ENCODE measurements at regions not wholly inside any gene's neighbourhood (a gene's known extent, or its start where the extent isn't known, plus 50 kb on each side); places are given as distances from the start of the nearest gene placed in this dataset.
A peak's percentile ranks its signal among the peaks of the same experiment; 100 is the strongest.

DNA sequence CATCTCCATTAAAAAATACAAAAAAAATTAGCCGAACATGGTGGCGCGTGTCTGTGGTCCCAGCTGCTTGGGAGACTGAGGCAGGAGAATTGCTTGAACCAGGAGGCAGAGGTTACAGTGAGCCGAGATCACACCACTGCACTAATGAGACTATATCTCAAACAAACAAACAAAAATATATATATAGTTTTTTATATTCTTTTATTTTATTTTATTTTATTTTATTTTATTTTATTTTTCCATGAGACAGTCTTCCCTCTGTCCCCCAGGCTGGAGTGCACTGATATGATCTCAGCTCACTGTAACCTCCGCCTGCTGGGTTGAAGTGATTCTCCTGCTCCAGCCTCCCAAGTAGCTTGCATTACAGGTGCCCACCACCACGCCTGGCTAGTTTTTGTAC, 79.5 kb downstream of the IRF2BPL start:
- DNase-seq (ENCODE audit: low spot score): no peak

DNA sequence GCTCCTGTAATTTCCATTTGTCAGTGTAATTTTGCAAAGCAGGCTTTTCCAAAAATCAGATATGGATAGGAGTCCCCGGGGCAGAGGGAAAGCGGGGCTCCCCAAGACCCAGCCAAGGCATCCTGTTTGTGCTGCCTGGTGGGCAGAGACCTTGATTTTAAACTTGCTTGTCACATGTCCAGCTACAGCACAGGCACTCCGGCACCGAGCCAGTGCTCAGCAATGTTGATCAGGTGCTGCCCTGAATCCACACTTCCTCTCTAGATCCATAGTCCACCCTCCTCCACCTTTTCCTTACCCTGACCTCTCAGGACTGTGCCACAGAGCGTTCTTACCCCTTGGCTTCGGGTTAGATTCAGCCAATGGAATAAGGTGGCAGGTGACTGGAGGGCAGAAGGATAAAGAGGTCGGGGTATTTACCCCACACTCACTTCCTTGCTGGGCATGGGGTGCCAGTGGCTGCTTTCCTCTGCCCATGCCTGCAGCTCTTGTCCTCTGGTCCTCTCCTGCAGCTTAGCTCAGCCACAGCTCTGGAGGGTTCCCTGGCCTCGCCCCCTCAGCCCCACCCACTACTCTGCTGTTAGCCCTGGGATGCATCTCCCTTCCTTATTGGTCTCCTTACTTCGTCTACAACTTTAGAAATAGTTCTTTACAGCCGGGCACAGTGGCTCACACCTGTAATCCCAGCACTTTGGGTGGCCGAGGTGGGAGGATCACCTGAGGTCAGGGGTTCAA, 80.1 kb downstream of the IRF2BPL start:
- DNase-seq (ENCODE audit: low spot score): no peak

DNA sequence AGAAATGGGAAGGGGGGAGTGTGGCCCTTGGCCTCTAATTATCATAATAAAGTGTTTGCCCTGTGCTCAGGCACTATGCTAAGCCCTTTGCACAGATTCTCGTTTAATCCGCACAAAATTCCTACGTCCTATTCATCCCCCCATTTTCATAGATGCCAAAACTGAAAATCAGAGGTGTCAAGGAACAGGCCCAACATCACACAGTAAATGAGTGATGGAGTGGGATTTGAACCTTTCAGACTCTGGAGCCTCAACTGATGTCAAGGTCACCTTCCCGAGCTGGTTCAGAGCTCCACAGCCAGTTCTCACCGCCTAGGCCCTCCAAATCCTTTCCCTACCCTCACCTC, 80.7 kb downstream of the IRF2BPL start:
- DNase-seq (ENCODE audit: low spot score): no peak

DNA sequence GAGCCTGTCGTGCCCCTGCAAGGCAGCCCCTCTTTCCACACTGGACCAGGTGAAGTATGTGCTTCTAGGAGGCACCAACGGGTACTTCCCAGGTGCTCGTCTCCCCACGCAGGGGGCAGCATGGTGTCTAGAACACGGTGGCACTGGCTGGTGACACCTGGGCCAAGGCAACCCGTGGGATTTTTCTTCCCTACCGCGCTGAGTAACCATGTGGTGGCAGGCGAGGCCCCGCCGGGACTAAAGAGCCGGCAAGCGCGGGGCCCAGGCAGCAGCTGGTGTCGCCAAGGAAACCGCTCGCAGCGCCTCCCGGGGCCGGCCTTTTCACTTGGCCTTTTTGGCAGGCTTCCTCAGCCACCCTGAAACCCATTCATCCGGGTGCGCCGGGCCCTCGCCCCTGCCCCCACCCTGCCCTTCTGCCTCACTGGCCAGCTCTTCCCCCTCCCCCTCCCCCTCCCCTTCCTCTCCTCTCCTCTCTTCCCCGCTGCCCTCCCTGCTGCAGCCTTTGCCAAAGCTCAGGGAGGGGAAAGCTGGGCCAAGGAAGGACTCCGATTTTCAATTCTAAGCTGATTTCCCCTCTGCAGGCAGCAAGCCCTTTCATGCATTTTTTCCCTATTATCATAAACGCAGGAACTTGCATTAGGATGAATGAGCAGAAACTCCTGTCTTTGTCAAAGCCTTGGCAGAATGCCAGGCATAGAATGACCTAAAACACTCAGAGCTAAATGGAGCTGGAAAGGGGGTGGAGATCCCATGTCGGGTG, 81.2 kb downstream of the IRF2BPL start:
- peak; percentile 82 for DNase-seq (ENCODE audit: low spot score)

DNA sequence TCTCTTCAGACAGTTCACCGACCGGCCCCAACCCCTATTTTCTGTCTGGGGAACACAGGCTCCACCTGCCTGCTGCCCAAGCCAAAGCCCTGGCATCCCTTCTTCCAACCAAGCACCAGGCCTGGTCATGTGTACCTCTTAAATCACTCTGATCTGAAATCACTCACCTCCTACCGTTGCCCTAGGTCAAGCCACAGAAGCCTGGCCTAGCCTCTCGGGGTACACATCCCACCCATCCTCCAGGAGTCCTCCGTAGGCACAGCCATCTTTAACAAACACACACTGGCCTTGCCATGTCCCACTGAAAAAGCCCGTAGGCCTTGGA, 81.8 kb downstream of the IRF2BPL start:
- DNase-seq (ENCODE audit: low spot score): no peak

DNA sequence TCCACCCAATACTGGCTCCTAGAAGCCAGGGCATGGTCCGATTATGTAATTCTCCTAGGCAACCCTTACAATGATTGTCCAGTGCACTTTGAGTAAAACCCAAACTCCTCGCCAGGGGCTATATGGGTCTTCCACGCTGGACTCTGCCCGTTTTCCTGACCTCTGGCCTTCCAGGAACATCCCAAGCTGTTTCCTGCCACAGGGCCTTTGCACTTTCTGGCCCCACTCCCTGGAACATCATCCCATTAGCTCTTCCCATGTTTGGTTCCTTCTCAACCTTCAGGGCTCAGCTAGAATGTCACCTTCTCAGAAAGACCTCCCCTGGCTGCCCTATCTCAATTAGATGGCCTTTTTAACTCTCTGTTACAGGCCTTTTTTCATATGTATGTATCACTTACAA, 85.4 kb downstream of the IRF2BPL start:
- DNase-seq (ENCODE audit: low spot score): no peak

DNA sequence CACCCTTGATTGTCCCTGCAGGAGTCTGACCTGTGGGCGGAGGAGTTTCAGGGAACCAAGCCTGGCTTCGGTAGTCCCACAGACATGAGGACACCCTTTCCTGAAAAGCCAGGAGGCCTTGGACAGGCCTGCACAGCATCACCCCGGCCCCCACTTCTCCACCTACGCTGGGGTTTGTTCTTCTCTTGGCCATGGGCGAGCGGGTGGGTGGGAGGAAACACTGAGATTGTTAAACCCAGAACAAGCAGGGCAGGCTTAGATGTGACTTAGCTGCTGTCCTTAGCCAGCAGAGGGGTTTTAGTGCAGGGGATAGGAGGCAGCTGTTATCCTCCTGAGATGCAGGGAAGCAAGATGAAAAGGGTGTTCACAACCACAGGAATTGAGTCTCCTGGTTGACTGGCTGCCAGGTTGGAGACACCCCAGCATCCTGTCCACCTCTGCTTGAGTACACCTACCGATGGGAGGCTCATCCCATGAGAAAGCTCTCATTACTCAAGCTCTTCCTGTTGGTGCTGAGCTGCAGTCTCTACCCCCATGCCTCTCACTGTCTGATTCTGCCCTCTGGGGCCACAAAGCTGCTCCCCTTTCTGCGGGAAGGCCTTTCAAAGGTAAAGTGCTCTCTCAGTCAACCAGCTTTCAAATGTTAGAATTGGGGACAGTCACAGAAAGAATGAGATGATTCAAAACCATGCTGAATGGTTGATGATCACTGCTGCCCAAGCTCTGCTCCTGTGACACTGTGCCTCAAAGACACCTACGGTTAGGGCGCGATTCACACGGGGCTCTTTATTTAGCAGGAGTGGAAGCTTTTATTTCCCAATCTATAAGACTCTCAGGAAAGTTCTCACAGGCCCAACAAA, 86.3 kb downstream of the IRF2BPL start:
- DNase-seq (ENCODE audit: low spot score): no peak

DNA sequence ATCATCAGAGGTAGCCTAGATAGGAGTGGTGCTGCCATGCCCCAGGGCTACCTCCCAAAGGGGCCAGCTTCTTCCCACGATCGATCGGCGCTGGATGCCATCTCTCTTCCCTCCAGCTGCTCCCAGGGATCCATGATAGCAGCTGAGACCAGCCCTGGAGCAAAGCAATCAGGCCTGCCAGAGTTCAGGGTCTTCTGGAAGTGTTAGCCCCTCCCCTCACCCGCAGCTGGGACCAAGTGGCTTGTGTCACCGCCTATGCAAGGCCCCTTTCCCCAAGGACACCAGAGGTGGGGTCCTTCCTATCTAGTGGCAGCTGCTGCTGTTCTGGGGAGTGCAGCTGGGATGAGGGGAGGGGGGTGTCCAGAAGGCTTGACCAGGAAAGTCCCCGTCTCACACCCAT, 87.0 kb downstream of the IRF2BPL start:
- DNase-seq (ENCODE audit: low spot score): no peak

DNA sequence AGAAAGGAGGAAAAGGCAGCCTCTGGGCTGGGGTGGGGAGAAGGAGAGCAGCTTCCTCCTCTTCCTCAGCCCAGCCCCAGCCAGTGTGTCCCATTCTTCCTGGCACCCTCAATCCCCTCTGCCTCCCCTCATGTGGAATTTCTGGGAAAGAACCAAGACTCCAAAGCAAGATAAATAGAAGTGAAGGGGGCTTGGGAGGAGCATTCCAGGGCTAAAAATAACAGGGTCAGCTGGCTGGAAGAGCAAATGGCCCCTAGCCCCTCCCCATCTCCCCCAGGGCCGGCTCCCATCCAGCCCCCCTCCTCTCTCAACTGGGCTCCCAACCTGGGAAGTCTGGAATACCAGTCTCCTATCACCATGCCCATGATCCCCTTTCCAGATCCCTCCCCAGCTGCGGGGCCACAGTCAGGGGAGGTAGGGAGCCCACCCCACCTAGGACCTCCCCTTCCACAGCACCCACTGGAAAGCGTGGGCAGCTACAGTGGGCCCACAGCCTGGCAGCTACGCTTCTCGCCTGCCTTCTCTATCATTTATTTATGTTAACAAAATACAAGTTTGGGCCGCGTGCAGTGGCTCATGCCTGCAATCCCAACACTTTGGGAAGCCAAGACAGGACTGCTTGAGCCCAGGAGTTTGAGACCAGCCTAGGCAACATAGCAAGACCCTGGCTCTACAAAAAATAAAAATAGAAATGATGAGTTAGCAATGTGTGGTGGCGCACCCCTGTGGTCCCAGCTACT, 88.3 kb downstream of the IRF2BPL start:
- DNase-seq (ENCODE audit: low spot score): no peak

DNA sequence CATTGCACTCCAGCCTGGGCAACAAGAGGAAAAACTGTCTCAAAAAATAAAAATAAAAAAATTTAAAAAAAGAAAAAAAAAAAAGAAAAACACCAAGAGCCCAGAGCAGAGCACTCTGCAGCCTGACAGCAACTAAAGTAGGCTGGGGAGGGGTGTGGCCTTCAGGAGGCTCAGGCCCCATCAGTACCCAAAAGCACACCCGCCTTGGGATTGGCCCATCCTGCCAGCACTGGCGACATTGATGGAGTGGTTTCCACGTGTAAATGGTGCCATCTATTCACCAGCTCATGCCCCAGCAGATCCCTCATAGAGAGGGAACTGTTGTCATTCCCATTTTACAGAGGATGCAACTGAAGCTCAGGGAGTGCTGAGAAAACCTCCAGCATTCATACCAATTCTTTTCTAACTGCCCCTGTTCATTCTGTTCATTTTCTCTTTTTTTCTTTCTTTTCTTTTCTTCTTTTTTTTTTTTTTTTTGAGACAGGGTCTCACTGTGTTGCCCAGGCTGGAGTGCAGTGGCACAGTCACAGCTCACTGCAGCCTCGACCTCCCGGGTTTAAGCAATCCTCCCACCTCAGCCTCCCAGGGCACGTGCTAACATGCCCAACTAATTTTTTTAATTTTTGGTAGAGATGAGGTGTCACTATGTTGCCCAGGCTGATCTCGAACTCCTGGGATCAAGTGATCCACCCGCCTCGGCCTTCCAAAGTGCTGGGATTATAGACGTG, 89.3 kb downstream of the IRF2BPL start:
- no peak for DNase-seq (ENCODE audit: low spot score)

DNA sequence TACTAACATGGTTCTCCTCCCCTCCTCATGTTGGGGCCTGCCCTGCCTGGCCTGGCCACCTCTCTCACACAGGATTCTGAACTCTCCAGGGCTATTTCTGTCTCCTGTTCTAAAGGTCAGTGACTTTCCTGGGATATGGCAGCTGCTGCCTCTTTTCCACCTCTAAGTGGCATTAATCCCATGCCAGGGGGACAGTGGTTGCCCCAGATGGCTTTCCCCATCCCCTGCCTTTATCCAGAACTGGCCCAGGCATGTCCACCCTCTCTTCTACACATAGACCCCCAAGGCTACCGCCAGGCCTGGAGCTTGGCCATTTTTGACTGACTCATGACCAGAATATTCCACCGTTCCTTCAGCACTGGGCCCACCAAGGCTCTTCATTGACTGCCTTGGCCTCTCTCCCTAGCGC, 90.4 kb downstream of the IRF2BPL start:
- DNase-seq (ENCODE audit: low spot score): no peak

DNA sequence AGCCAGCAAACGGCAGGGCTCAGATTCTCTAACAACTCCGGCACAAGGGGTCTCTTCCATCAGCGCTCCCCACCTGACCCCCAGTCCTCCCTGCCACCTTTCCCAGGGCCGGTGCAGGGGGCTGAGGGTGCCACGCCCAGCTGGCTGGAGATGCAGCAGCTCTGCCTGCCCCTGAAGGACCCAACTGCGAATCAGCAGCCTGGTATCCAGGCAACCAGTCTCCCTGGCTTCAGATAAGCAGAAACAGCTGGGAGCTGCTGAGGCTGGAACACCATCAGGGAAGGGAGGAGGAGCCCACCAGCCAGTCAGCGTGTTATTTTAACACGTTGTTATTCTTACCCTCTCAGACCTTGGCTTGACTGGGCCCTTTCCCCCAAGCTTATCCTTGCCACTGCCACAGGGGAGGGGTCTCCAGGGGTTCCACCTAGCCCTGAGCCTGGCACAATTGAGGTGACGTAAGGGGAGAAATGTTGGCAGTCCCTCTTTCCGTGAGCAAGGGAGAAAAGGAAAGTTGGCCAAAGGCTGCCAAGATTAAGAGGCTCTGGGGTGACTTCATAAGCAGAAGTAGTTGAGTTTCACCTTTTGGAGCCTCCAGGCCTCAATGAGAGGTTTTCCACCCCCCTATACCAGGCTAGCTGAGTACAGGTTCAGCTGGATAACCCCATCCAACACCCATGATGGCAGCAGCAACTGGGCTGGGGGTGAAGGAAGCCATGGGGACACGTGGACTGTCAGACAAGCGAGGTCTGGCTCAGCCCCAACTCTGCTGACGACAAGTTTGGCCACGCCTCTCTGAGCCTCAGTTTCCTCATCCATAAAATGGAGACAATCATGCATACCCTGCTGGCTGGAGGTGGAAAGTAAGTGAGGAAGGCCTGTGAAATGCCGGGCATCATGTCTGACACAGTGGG, 91.1 kb downstream of the IRF2BPL start:
- no peak for DNase-seq (ENCODE audit: low spot score)

DNA sequence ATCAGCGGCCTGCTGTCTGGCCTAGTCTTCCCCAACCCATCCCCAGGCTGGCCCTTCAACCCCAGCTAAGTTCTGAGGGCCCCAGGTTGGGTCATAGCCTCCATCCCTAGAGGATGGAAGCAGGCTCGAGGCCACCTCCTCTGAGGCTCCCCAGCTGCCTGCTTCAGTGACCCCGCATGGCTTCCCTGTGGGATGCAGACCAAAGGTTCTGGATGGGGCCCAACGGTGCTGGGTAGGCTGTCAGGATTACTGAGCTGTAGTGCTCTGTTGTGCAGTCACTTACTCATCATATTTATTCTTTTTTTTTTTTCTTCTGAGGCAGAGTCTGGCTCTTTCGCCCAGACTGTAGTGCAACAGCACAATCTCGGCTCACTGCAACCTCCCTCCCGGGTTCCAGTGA, 92.0 kb downstream of the IRF2BPL start:
- DNase-seq (ENCODE audit: low spot score): no peak

DNA sequence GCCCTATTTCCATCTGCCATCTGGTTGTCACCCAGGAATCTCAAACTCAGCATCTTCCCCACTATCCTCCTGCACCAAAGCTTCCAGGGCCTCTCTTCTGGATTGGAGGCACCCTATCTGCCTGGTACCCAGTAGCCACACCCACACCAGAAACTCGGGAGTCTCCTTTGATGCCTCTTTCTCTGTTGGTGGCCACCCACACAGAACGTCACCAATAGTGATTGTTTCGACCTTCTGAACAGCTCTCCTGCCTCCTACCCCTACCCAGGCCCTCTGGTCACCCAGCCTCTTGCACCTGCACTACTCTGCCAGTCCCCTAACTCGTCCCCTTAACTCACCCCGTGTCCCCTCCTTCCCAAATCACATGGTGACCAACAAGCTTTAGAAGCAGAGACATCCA, 95.0 kb downstream of the IRF2BPL start:
- no peak for DNase-seq (ENCODE audit: low spot score)

DNA sequence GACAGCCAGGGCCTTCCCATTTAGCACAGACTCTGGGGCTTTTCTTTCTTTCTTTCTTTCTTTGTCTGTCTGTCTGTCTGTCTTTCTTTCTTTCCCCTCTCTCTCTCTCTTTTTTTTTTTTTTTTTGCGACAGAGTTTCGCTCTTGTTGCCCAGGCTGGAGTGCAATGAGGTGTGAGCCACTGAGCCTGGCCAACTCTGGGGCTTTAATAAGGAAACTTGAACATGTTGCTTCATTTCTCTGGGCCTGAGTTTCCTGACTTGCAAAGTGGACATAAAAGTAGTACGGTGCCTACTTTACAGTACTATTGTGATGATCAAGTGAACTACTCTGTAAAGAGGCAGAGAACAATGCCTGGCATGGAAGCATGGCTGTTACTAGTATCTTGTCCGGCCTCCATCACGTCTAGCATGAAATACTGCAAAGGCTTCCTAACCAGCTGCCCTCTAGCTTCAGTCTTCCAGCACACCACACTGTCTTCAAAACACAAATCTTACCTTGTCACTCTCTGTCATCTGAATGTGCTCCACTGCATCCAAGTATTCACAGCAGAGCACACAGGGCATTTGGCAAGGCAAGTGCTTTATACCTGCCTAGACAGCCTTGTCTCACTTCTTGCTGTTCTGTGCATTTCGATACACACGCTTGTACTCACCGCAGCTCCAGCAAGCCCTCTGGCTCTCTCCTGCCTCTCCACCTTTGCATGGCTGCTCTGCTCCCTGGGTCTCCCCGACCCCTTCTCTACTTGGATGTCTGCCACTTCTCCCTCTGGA, 96.7 kb downstream of the IRF2BPL start:
- no peak for DNase-seq (ENCODE audit: low spot score)

DNA sequence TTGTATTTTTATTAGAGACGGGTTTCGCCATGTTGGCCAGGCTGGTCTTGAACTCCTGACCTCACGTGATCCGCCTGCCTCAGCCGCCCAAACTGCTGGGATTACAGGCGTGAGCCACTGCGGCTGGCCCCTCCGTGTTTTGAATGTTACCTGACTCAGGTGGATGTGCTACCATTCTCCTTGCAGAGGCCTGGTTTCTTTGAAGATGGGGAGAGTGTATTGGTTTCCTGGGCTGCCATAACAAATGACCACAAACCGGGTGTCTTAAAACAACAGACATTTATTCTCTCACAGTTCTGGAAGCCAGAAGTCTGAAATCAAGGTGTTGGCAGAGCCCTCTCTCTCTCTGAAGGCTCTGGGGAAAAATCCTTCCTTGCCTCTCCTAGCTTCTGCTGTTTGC, 98.0 kb downstream of the IRF2BPL start:
- no peak for DNase-seq (ENCODE audit: low spot score)

DNA sequence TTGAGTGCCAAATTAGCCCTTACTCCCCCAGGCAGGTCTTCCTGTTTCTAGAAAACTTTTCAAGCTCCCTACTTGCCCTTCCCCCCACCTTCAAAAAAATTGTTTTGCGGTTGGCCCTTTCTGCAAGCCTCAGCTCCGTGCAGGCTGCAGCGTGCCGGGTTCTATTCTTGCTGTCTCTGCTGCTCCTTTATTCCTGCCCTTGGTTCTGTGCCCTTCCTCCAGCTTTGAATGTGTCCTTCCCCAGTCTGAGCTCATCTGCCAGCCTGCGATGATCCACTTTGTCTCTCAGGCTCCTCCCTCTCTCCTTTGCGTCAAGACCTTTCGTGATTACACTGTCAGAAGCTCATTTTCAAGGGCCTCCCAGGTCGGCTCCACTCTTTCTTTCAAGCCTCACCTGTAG, 98.6 kb downstream of the IRF2BPL start:
- peak; percentile 72 for DNase-seq (ENCODE audit: low spot score)

DNA sequence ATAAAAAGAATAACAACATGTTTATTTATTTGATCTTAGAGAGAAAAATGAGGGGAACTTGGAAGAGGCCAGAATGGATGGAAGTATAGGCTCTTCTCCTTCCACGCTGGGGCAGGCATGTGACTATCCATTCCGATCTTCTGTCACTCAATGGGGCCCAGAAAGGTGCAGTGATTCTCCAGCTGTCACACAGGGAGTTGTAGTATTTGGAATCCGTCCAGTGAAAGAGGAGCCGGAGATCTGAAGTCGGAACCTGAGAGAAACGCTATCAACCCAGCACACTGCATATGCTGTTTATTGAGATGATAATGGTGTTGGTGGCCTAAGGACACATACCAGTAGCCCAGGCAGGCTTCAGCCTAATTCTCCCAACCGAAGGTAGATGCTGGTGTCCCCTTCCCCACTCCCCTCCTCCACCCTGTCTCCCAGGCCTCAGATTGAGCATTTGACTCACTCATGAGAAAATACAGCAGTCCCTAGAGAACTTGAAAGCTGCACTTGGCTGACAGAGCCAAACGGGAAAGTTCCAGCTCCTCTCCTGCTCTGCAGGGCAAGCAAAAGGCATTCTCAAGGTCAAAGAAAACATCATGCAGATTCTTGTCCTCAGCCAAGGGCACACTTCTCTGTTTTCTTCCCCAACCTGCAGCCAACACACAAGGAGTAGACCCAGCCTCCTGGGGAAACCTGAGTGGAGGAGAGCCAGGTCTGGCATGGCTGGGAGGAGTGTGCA, 100.4 kb downstream of the IRF2BPL start:
- no peak for DNase-seq (ENCODE audit: low spot score)
